ENCODE measurements at regions not wholly inside any gene's neighbourhood (a gene's known extent, or its start where the extent isn't known, plus 50 kb on each side); places are given as distances from the start of the nearest gene placed in this dataset.

- H3K27me3 Mint-ChIP-seq (ENCODE audit: insufficient read depth, low read depth, poor library complexity): no peaks in the 10 kb centered on the region
- 0 out of 2 replicates have a peak, but pooled peaks cover 9% of the 10 kb centered on the region for H3K9me2 ChIP-seq (ENCODE audit: insufficient read depth)
- H3K36me3 ChIP-seq (ENCODE audit: insufficient read depth): no peaks in the 10 kb centered on the region
- DNase-seq (ENCODE audit: low spot score) (no peak), ATAC-seq (no peak)
- no peaks in the 10 kb centered on the region for H3K79me2 ChIP-seq (replicated peaks; ENCODE audit: insufficient read depth)
- H3K4me3 ChIP-seq: no peak overlapping the region
- no peak overlapping the region for H3K4me3 Mint-ChIP-seq
- no peak overlapping the region for H2AFZ ChIP-seq
- no peaks in the 10 kb centered on the region for H3K4me1 ChIP-seq (ENCODE audit: insufficient read depth)
- H3F3A ChIP-seq (replicated peaks; ENCODE audit: low read depth): no peaks in the 10 kb centered on the region
- no peak overlapping the region for H3K4me2 ChIP-seq
- no peak overlapping the region for H3K27ac ChIP-seq (ENCODE audit: low read depth)
- no peaks in the 10 kb centered on the region for H3K4me1 Mint-ChIP-seq
- no peak overlapping the region for H3K27ac Mint-ChIP-seq
- no peaks in the 10 kb centered on the region for H4K20me1 ChIP-seq (replicated peaks; ENCODE audit: insufficient read depth)
- peaks cover 4% of the 10 kb centered on the region; the same call in 1 of the 3 replicates for H3K9me3 Mint-ChIP-seq
- H3K36me3 Mint-ChIP-seq (ENCODE audit: low read depth): no peaks in the 10 kb centered on the region
- TF ChIP-seq REST (IDR thresholded peaks at IDR 0.05; ENCODE audit: unreplicated experiment) (no peak), ZNF331 (CRISPR knock-in tag; IDR thresholded peaks at IDR 0.05; ENCODE audit: low read depth) (no peak), ZNF462 (CRISPR knock-in tag; IDR thresholded peaks at IDR 0.05) (no peak), NANOG (IDR thresholded peaks at IDR 0.05; ENCODE audit: borderline replicate concordance) (no peak), ETS1 (IDR thresholded peaks at IDR 0.05) (no peak), POLR2AphosphoS5 (IDR thresholded peaks at IDR 0.05; ENCODE audit: low read depth) (no peak), CTCF (conservative IDR thresholded peaks at IDR 0.05; ENCODE audit: low read depth in 2 of 2) (no peak), STAT1 (IDR thresholded peaks at IDR 0.05; ENCODE audit: unreplicated experiment) (no peak), CREB1 (CRISPR knock-in tag; IDR thresholded peaks at IDR 0.05; ENCODE audit: low read depth) (no peak), EZH2phosphoT487 (IDR thresholded peaks at IDR 0.05; ENCODE audit: unreplicated experiment) (no peak)
- H3K27me3 ChIP-seq (ENCODE audit: insufficient read depth): no peaks in the 10 kb centered on the region
Observed at GRCh38 chr13:65911546-65912193, 1318.5 kb downstream of the PCDH9 start.

Measured in GM23338 (cell line).